ENCODE measurements at regions not wholly inside any gene's neighbourhood (a gene's known extent, or its start where the extent isn't known, plus 50 kb on each side); places are given as distances from the start of the nearest gene placed in this dataset.

- peaks cover 0 to 1% of the 10 kb centered on the region in 2 donors for H3K27me3 Mint-ChIP-seq
- no peak overlapping the region for H3K4me3 ChIP-seq (ENCODE audit: low read length in 2 of 2)
- peaks cover 7% of the 10 kb centered on the region for H3K4me1 ChIP-seq (ENCODE audit: insufficient read depth, low read length)
- CTCF ChIA-PET (ENCODE audit: partially characterized antibody) = no interaction called here
- H3K9me3 ChIP-seq (ENCODE audit: control insufficient read depth in 1 of 2, low read length in 2 of 2) = peaks cover 0 to 10% of the 10 kb centered on the region in 2 donors
- H3K27ac Mint-ChIP-seq = peak overlapping the region in 2 of 7 donors; percentile 57 to 69
- H3K36me3 ChIP-seq (ENCODE audit: insufficient read depth, low read length) = no peaks in the 10 kb centered on the region
- H3K27ac ChIP-seq (ENCODE audit: low read depth, low read length) = no peak overlapping the region
- H3K4me1 Mint-ChIP-seq = peaks cover 3 to 6% (median 4%) of the 10 kb centered on the region in 4 donors
- H3K36me3 Mint-ChIP-seq = peaks cover 3 to 8% of the 10 kb centered on the region in 2 donors
- H3K27me3 ChIP-seq (ENCODE audit: insufficient read depth, low read length) = no peaks in the 10 kb centered on the region
- DNase-seq = peak in 1 of 5 donors; percentile 11
- POLR2A ChIA-PET (ENCODE audit: partially characterized antibody) = interaction anchor here (1.0 to 1.1 kb wide), 2 partner anchors 17 to 36 kb away, joined by 3 to 5 read pairs; no protein-coding TSS in a partner anchor
- no peak overlapping the region for H3K4me3 Mint-ChIP-seq
- intact Hi-C loops (cut with micrococcal nuclease) = no loop called here
- peaks cover 0 to 32% (median 27%) of the 10 kb centered on the region in 8 donors for H3K9me3 Mint-ChIP-seq
Measured at GRCh38 chr6:158905277-158905676, 86.1 kb upstream of the EZR start.

DNA sequence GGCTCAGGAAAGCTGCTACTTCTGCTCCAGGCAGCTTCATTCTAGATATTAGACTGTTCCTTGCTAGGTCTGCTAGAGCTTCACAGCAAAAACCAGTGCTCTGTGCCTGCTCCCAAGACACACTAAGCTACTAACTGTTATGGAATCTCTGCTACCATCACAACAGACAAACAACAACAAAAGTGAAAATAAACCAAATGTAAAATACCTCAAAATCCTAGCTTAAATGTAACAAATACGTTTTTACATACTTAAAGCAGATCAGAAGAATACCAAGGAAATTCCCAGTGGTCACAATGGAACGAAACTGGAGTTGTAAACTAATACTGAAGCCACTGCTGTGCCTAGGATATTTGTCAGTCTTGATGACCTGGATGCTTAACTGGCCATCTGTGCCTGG lies 84.6 kb upstream of the EZR start:
- Mint-ChIP-seq H3K9me3 (peaks cover 0 to 32% (median 27%) of the 10 kb centered on the region in 8 donors), H3K27me3 (peaks cover 0 to 1% of the 10 kb centered on the region in 2 donors), H3K4me3 (no peak overlapping the region), H3K36me3 (peaks cover 3 to 8% of the 10 kb centered on the region in 2 donors), H3K4me1 (no peaks in the 10 kb centered on the region), H3K27ac (no peak overlapping the region)
- intact Hi-C loops (cut with micrococcal nuclease) = no loop called here
- POLR2A ChIA-PET (ENCODE audit: partially characterized antibody) = interaction anchor here (0.9 kb wide), 1 partner anchor 8 kb away, joined by 5 read pairs; no protein-coding TSS in a partner anchor
- Histone ChIP-seq H3K27me3 (ENCODE audit: insufficient read depth, low read length) (no peaks in the 10 kb centered on the region), H3K4me1 (ENCODE audit: insufficient read depth, low read length) (no peaks in the 10 kb centered on the region), H3K27ac (ENCODE audit: low read depth, low read length) (no peak overlapping the region), H3K9me3 (ENCODE audit: control insufficient read depth in 1 of 2, low read length in 2 of 2) (peaks cover 0 to 10% of the 10 kb centered on the region in 2 donors), H3K36me3 (ENCODE audit: insufficient read depth, low read length) (no peaks in the 10 kb centered on the region), H3K4me3 (ENCODE audit: low read length in 2 of 2) (no peak overlapping the region)
- no peak for DNase-seq
- CTCF ChIA-PET (ENCODE audit: partially characterized antibody) = interaction anchor here (1.3 to 2.0 kb wide), 4 partner anchors 9 to 69 kb away, joined by 3 to 6 read pairs (median 4); no protein-coding TSS in a partner anchor

DNA sequence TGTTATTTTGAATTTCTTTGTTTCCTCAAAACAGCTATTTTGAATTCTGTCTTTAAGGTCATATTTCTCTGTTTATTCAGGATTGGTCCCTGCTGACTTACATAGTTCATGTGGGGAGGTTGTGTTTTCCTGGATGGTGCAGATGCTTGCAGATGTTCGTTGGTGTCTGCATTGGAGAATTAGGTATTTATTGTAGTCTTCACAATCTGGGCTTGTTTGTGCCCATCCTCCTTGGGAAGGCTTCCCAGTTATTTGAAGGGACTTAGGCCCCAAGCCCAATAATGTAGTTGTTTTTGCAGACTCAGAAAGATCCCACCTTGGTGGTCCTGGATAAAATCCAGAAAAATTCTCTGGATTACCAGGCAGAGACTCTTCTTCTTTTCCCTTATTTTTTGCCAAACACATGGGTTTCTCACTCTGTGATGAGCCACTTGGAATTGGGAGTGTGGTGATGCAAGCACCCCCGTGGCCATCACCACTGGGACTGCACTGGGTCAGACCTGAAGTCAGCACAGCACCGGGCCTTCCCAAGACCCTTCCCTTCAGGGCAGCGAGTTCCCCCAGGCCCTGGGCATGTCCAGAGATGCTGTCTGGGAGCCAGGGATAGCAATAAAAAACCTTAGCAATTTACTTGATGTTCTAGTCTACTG lies 81.6 kb upstream of the EZR start:
- ChIA-PET CTCF (ENCODE audit: partially characterized antibody) (no interaction called here), POLR2A (ENCODE audit: partially characterized antibody) (interaction anchor here (1.3 kb wide), 1 partner anchor 14 kb away, joined by 3 read pairs; no protein-coding TSS in a partner anchor)
- H3K27me3 Mint-ChIP-seq = no peaks in the 10 kb centered on the region
- peak overlapping the region in 1 of 7 donors; percentile 42 for H3K27ac Mint-ChIP-seq
- no peak overlapping the region for H3K4me3 ChIP-seq (ENCODE audit: low read length in 2 of 2)
- peaks cover 0 to 10% of the 10 kb centered on the region in 2 donors for H3K9me3 ChIP-seq (ENCODE audit: control insufficient read depth in 1 of 2, low read length in 2 of 2)
- intact Hi-C loops (cut with micrococcal nuclease) = no loop called here
- DNase-seq = no peak
- no peak overlapping the region for H3K27ac ChIP-seq (ENCODE audit: low read depth, low read length)
- H3K4me1 ChIP-seq (ENCODE audit: insufficient read depth, low read length) = no peaks in the 10 kb centered on the region
- no peaks in the 10 kb centered on the region for H3K36me3 ChIP-seq (ENCODE audit: insufficient read depth, low read length)
- peaks cover 2 to 8% of the 10 kb centered on the region in 2 donors for H3K36me3 Mint-ChIP-seq
- peaks cover 0 to 19% (median 16%) of the 10 kb centered on the region in 8 donors for H3K9me3 Mint-ChIP-seq
- H3K4me1 Mint-ChIP-seq = peaks cover 0 to 2% (median 0%) of the 10 kb centered on the region in 4 donors
- H3K4me3 Mint-ChIP-seq = no peak overlapping the region
- H3K27me3 ChIP-seq (ENCODE audit: insufficient read depth, low read length) = no peaks in the 10 kb centered on the region

DNA sequence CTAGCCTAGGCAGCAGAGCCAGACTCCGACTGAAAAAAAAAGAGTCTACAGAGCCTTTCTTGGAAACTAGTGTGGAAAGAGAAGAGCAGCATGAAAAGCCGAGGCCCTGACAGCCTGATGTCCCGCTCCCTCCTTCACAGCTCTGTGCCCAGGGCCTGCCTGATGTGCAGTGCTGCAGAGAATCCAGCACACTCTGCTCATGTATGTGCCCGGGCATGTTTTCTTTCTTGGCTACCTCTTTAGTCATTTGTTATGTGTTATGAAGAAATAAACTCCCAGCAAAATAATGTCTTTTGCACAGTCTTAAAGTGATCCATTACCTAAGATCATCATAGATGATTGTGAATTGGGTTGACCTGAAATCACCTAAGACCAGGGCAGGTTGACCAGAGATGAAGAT lies 78.1 kb upstream of the EZR start:
- H3K27ac Mint-ChIP-seq = no peak overlapping the region
- H3K4me1 Mint-ChIP-seq = peaks cover 0 to 2% (median 0%) of the 10 kb centered on the region in 4 donors
- Histone ChIP-seq H3K9me3 (ENCODE audit: control insufficient read depth in 1 of 2, low read length in 2 of 2) (no peaks in the 10 kb centered on the region), H3K4me3 (ENCODE audit: low read length in 2 of 2) (no peak overlapping the region), H3K36me3 (ENCODE audit: insufficient read depth, low read length) (no peaks in the 10 kb centered on the region), H3K4me1 (ENCODE audit: insufficient read depth, low read length) (no peaks in the 10 kb centered on the region), H3K27me3 (ENCODE audit: insufficient read depth, low read length) (no peaks in the 10 kb centered on the region), H3K27ac (ENCODE audit: low read depth, low read length) (no peak overlapping the region)
- no peak overlapping the region for H3K4me3 Mint-ChIP-seq
- no peaks in the 10 kb centered on the region for H3K27me3 Mint-ChIP-seq
- no peaks in the 10 kb centered on the region for H3K36me3 Mint-ChIP-seq
- DNase-seq = no peak
- no peaks in the 10 kb centered on the region for H3K9me3 Mint-ChIP-seq
- intact Hi-C loops (cut with micrococcal nuclease) = no loop called here
- ChIA-PET CTCF (ENCODE audit: partially characterized antibody) (no interaction called here), POLR2A (ENCODE audit: partially characterized antibody) (interaction anchor here (1.4 kb wide), 1 partner anchor 28 kb away, joined by 5 read pairs; no protein-coding TSS in a partner anchor)

DNA sequence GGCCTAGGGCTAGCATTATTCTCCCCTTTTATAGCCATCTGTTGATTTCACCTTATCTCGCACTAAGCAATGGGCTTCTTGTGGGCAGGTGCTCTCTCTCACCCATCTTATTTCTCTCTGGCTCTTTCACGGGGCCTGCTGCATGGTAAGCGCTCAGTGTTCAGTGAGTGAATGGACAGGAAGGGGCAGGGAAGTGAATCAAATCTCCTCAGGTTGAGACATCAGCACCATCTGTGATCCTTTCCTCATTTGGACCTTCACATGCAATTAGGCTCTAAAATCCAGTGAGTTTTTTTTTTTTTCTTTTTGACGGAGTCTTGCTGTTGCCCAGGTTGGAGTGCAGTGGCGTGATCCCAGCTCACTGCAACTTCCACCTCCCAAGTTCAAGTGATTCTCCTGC lies 76.5 kb upstream of the EZR start:
- DNase-seq = no peak
- Histone ChIP-seq H3K27me3 (ENCODE audit: insufficient read depth, low read length) (no peaks in the 10 kb centered on the region), H3K4me3 (ENCODE audit: low read length in 2 of 2) (no peak overlapping the region), H3K4me1 (ENCODE audit: insufficient read depth, low read length) (no peaks in the 10 kb centered on the region), H3K9me3 (ENCODE audit: control insufficient read depth in 1 of 2, low read length in 2 of 2) (no peaks in the 10 kb centered on the region), H3K27ac (ENCODE audit: low read depth, low read length) (no peak overlapping the region), H3K36me3 (ENCODE audit: insufficient read depth, low read length) (no peaks in the 10 kb centered on the region)
- Mint-ChIP-seq H3K4me3 (no peak overlapping the region), H3K36me3 (no peaks in the 10 kb centered on the region), H3K9me3 (no peaks in the 10 kb centered on the region), H3K27me3 (no peaks in the 10 kb centered on the region), H3K4me1 (peaks cover 0 to 2% (median 0%) of the 10 kb centered on the region in 4 donors), H3K27ac (no peak overlapping the region)
- intact Hi-C loops (cut with micrococcal nuclease) = no loop called here
- ChIA-PET POLR2A (ENCODE audit: partially characterized antibody) (interaction anchor here (1.4 kb wide), 1 partner anchor 26 kb away, joined by 5 read pairs; no protein-coding TSS in a partner anchor), CTCF (ENCODE audit: partially characterized antibody) (interaction anchor here (1.0 to 1.4 kb wide), 2 partner anchors 8 to 191 kb away, joined by 3 to 6 read pairs; no protein-coding TSS in a partner anchor)

- peaks cover 0 to 2% (median 0%) of the 10 kb centered on the region in 4 donors for H3K4me1 Mint-ChIP-seq
- ChIA-PET CTCF (ENCODE audit: partially characterized antibody) (interaction anchor here (1.4 kb wide), 1 partner anchor 10 kb away, joined by 6 read pairs; no protein-coding TSS in a partner anchor), POLR2A (ENCODE audit: partially characterized antibody) (no interaction called here)
- H3K4me1 ChIP-seq (ENCODE audit: insufficient read depth, low read length) = no peaks in the 10 kb centered on the region
- no peaks in the 10 kb centered on the region for H3K9me3 Mint-ChIP-seq
- no peak overlapping the region for H3K27ac Mint-ChIP-seq
- no peak overlapping the region for H3K4me3 ChIP-seq (ENCODE audit: low read length in 2 of 2)
- H3K27me3 ChIP-seq (ENCODE audit: insufficient read depth, low read length) = no peaks in the 10 kb centered on the region
- no peak overlapping the region for H3K4me3 Mint-ChIP-seq
- H3K36me3 Mint-ChIP-seq = no peaks in the 10 kb centered on the region
- no peak for DNase-seq
- no peaks in the 10 kb centered on the region for H3K9me3 ChIP-seq (ENCODE audit: control insufficient read depth in 1 of 2, low read length in 2 of 2)
- no peaks in the 10 kb centered on the region for H3K36me3 ChIP-seq (ENCODE audit: insufficient read depth, low read length)
- no peak overlapping the region for H3K27ac ChIP-seq (ENCODE audit: low read depth, low read length)
- no peaks in the 10 kb centered on the region for H3K27me3 Mint-ChIP-seq
- intact Hi-C loops (cut with micrococcal nuclease) = no loop called here
Measured at GRCh38 chr6:158894193-158894592, 75.0 kb upstream of the EZR start.

DNA sequence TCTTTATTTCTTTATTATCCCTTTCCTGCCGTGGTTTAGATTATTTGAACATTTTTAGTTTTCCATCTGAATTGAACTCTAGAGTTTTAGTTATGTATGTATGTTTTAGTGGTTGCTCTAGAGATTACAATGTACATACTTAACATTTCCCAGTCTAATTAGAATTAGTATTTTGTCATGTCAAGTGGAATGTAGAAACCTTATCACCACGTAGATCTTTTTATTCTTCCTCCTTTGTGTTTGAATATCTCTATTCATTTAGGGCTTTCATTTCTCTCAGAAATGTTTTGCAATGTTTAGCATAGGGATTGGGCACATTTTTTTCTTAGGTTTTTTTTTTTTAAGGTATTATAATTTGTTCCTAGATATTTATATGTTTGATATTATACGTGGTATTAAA lies 73.1 kb upstream of the EZR start:
- no peaks in the 10 kb centered on the region for H3K27me3 ChIP-seq (ENCODE audit: insufficient read depth, low read length)
- no peak overlapping the region for H3K4me3 Mint-ChIP-seq
- no peak overlapping the region for H3K27ac ChIP-seq (ENCODE audit: low read depth, low read length)
- H3K36me3 ChIP-seq (ENCODE audit: insufficient read depth, low read length) = no peaks in the 10 kb centered on the region
- H3K9me3 ChIP-seq (ENCODE audit: control insufficient read depth in 1 of 2, low read length in 2 of 2) = no peaks in the 10 kb centered on the region
- H3K27ac Mint-ChIP-seq = no peak overlapping the region
- intact Hi-C loops (cut with micrococcal nuclease) = no loop called here
- H3K36me3 Mint-ChIP-seq = no peaks in the 10 kb centered on the region
- CTCF ChIA-PET (ENCODE audit: partially characterized antibody) = no interaction called here
- H3K9me3 Mint-ChIP-seq = no peaks in the 10 kb centered on the region
- no peak overlapping the region for H3K4me3 ChIP-seq (ENCODE audit: low read length in 2 of 2)
- no peaks in the 10 kb centered on the region for H3K27me3 Mint-ChIP-seq
- no peak for DNase-seq
- POLR2A ChIA-PET (ENCODE audit: partially characterized antibody) = no interaction called here
- peaks cover 0 to 2% (median 0%) of the 10 kb centered on the region in 4 donors for H3K4me1 Mint-ChIP-seq
- H3K4me1 ChIP-seq (ENCODE audit: insufficient read depth, low read length) = no peaks in the 10 kb centered on the region

All from CD4-positive, alpha-beta memory T cell (primary cell).